AG04450 (cell line): ENCODE measurements at regions not wholly inside any gene's neighbourhood (a gene's known extent, or its start where the extent isn't known, plus 50 kb on each side); places are given as distances from the start of the nearest gene placed in this dataset.

Source experiments
- CTCF ChIA-PET: fragments of 300-600, 350-600 bp; formaldehyde crosslinking; extraction: SDS; loops from one replicate; lab custom pipeline; 2022; ENCODE audit warnings: antibody characterized with exemption, inconsistent platforms; lab: Charles Lee
- POLR2A ChIA-PET: fragments of 350-600 bp; formaldehyde crosslinking; extraction: SDS; loops from one replicate; lab custom pipeline; 2021; ENCODE audit warnings: antibody characterized with exemption, inconsistent platforms; lab: Yijun Ruan, JAX
- DNase-seq: peaks from one replicate; pipeline ENCODE4 v3.0.0-alpha.2; 2011; ENCODE audit warnings: low read depth, low spot score
- H3K27ac ChIP-seq: one replicate; pipeline ENCODE4 v1.5.1; 2012; ENCODE audit warnings: low read depth, low read length, control low read depth
- H3K27me3 ChIP-seq: one replicate; pipeline ENCODE4 v1.6.0; 2012; ENCODE audit warnings: low read length; ENCODE audit not compliant: control insufficient read depth, insufficient read depth
- H3K4me3 ChIP-seq: 2 replicates; pipeline ENCODE4 v1.5.1; 2011; ENCODE audit warnings: mild to moderate bottlenecking, low read depth, low read length, control low read depth
- H3K9me3 ChIP-seq: 2 replicates; pipeline ENCODE4 v1.5.1; 2012; ENCODE audit warnings: low read length; ENCODE audit not compliant: control insufficient read depth, insufficient read depth
- TF ChIP-seq, protein P1 (sequence below): IDR thresholded peaks from 2 replicates; pipeline ENCODE4 v1.5.1; 2011; ENCODE audit warnings: low read depth, low read length, control low read depth, inconsistent platforms

DNA sequence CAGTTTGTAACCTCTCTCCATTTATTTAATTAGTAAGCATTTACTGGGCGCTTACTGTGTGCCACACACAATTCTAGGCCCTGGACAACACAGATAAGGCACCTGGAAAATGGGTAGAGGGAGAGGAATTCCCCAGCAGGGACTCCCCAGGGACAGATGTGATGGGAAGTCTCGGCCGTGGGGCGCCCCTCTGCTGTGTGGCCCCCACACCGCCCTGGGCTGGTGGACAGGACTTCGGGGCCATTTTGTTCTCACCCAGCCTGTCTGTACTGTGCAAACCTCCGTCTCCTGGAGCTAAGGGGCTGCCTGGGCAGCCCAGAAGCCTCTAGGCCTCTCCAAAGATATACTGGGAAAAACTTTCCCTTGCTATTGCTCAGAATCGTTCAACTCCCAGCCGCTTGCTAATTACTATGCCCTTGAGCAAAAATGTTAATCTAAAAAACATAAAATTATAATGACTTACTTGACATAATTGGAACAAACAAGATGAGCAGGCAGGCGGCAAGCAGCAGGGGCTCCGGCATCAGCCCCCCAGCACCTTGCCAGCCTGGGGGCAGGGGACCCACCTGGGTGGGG lies 64.4 kb upstream of the NCOR2 start:
- CTCF ChIA-PET = no interaction called here

DNA sequence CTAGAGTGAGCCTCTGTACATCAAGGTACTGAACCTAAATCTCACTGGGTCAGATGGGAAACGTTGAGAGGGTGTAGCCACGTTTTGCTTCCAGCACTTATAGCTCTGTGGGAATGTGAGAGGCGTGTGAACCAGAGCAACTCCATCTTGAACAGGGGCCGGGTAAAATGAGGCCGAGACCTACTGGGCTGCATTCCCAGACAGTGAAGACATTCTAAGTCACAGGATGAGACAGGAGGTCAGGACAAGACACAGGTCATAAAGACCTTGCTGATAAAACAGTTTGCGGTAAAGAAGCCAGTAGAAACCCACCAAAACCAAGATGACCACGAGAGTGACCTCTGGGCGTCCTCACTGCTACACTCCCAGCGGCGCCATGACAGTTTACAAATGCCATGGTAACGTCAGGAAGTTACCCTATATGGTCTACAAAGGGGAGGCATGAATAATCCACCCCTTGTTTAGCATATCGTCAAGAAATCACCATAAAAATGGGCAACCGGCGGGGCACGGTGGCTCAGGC lies 63.4 kb upstream of the NCOR2 start:
- no peak for DNase-seq
- CTCF ChIA-PET = no interaction called here
- no peak overlapping the region for H3K4me3 ChIP-seq
- POLR2A ChIA-PET = no interaction called here
- TF ChIP-seq, protein P1, sequence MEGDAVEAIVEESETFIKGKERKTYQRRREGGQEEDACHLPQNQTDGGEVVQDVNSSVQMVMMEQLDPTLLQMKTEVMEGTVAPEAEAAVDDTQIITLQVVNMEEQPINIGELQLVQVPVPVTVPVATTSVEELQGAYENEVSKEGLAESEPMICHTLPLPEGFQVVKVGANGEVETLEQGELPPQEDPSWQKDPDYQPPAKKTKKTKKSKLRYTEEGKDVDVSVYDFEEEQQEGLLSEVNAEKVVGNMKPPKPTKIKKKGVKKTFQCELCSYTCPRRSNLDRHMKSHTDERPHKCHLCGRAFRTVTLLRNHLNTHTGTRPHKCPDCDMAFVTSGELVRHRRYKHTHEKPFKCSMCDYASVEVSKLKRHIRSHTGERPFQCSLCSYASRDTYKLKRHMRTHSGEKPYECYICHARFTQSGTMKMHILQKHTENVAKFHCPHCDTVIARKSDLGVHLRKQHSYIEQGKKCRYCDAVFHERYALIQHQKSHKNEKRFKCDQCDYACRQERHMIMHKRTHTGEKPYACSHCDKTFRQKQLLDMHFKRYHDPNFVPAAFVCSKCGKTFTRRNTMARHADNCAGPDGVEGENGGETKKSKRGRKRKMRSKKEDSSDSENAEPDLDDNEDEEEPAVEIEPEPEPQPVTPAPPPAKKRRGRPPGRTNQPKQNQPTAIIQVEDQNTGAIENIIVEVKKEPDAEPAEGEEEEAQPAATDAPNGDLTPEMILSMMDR = no peak
- H3K27ac ChIP-seq = no peak overlapping the region
- peaks cover 9% of the 10 kb centered on the region for H3K9me3 ChIP-seq
- H3K27me3 ChIP-seq = no peaks in the 10 kb centered on the region

More for the DNA sequence above, 64.4 kb upstream of the NCOR2 start:
- Histone ChIP-seq H3K9me3 (peaks cover 9% of the 10 kb centered on the region), H3K27ac (no peak overlapping the region), H3K4me3 (no peak overlapping the region), H3K27me3 (no peaks in the 10 kb centered on the region)
- TF ChIP-seq, protein P1 = no peak
- POLR2A ChIA-PET = interaction anchor here (0.6 kb wide), 1 partner anchor 113 kb away, joined by 3 read pairs; no protein-coding TSS in a partner anchor
- DNase-seq = no peak

DNA sequence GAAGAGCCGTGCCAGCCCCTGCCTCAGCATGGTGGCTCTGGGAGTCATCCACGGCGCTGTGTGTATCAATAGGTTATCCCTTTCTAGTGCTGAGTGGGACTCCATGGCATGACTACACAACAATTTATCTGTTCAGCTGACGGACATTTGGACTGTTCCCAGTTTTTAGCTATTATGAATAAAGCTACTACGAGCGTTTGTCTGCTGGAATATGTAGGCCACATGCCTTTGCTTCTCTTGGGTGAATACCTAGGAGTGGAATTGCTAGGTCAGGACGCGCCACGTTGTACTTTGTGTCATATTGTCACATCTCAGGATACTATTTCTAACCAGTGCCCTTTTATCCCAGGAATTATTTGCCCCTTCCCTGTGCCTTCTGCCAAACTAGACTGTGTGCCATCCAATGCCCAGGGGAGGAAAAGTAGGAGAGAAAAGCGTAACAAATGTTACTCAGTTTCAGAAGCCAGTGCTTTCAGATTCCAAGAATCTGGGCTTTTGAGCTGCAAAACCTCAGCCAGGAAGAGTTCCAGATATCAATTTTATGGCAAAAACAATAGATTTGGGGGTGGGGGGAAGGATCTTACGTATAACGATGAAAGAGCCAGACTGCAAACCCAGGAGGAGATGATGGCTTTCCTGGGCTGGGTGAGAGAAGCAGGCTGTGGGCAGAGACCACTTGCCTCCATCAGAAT lies 62.5 kb upstream of the NCOR2 start:
- H3K27ac ChIP-seq = no peak overlapping the region
- H3K4me3 ChIP-seq = no peak overlapping the region
- TF ChIP-seq, protein P1 = no peak
- peaks cover 3% of the 10 kb centered on the region for H3K9me3 ChIP-seq
- CTCF ChIA-PET = interaction anchor here (0.7 kb wide), 1 partner anchor 320 kb away, joined by 3 read pairs; no protein-coding TSS in a partner anchor
- H3K27me3 ChIP-seq = no peaks in the 10 kb centered on the region
- DNase-seq = no peak
- POLR2A ChIA-PET = no interaction called here

DNA sequence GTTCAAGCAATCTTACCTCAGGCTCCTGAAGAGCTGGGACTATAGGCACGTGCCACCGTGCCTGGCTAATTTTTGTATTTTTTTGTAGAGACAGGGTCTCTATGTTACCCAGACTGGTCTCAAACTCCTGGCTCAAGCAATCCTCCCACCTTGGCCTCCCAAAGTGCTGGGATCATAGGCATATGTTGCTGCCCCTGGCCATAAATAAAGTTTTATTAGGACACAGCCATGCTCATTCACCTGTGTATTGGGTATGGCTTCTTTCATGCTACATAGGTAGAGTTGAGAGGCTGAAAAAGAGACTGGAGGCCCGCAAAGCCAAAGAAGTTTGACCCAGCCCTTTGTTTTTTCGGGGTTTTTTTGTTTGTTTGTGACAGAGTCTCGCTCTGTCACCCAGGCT lies 61.7 kb upstream of the NCOR2 start:
- TF ChIP-seq, protein P1 = no peak
- ChIA-PET CTCF (no interaction called here), POLR2A (no interaction called here)
- no peak for DNase-seq
- no peaks in the 10 kb centered on the region; the same call in none of the 2 replicates for H3K9me3 ChIP-seq
- no peaks in the 10 kb centered on the region for H3K27me3 ChIP-seq
- H3K4me3 ChIP-seq = no peak overlapping the region
- H3K27ac ChIP-seq = no peak overlapping the region

DNA sequence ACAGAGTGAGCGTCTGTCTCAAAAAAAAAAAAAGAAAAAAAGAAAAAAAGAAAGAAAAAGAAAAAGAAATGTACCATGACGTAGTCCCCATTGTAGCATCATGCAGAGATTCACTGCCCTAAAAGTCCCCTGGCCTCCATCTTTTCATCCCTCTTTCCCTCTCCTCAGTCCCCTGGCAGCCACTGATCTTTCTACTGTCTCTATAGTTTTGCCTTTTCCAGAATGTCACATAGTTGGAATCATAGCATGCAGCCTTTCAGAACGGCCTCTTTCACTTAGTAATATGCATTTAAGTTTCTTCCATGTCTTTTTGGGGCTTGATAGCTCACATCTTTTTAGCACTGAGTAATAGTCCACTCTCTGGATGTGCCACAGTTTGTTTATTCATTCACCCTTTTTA lies 60.5 kb upstream of the NCOR2 start:
- ChIA-PET POLR2A (no interaction called here), CTCF (no interaction called here)
- no peak for DNase-seq
- TF ChIP-seq, protein P1 = no peak
- H3K27me3 ChIP-seq = peaks cover under 1% of the 10 kb centered on the region
- H3K27ac ChIP-seq = no peak overlapping the region
- H3K4me3 ChIP-seq = no peak overlapping the region
- H3K9me3 ChIP-seq = peaks cover 8% of the 10 kb centered on the region
